ENCODE measurements at regions not wholly inside any gene's neighbourhood (a gene's known extent, or its start where the extent isn't known, plus 50 kb on each side); places are given as distances from the start of the nearest gene placed in this dataset.

GRCh38 chr9:110048976-110049698 lies 158.8 kb downstream of the C9orf152 start:
- Mint-ChIP-seq H3K4me1 (ENCODE audit: unreplicated experiment) (peaks cover 54% of the 10 kb centered on the region), H3K36me3 (ENCODE audit: low read depth, unreplicated experiment) (peaks cover 19% of the 10 kb centered on the region), H3K27ac (ENCODE audit: unreplicated experiment) (peak overlapping the region; percentile 89)

DNA sequence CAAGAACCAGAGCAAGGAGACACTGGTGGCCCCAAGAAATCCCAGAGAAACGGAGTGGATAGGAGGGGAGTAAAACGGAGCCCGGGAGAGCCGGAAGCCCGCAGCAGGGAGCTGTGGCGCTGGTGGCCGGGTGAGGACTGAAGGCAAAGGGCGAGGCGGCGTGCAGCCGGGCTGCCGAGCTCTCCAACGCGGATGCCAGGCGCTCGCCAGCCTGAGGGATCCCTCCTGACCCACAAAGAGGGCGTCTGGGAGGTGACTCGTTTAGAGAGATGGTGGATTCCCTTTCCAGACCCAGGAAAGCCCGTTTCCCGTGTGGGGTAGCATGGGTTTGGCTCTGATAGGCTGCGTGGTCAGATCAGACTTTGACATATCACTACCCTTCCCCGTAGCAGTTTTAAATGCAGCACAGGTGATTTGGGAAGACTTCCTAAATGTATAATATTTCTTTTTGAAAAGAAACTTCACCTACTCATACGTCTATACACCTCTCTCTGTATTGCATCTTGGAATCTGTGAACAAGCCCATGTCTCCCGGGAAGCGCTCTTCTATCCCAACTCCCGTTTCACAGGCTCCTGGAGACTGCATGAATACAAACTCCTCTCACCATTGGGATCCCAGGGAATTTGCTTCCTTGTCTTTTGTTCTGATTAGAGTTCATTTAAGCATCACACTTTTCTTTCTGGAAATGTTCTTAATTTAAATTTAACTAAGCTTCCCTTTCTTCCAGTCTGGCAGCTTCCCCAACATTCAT lies 158.1 kb downstream of the C9orf152 start:
- DNase-seq (ENCODE audit: low spot score): peak; percentile 34
- H3K9me3 Mint-ChIP-seq (ENCODE audit: unreplicated experiment): no peaks in the 10 kb centered on the region
- H3K4me1 Mint-ChIP-seq (ENCODE audit: unreplicated experiment): peaks cover 50% of the 10 kb centered on the region
- peak overlapping the region; percentile 100 for H3K4me3 Mint-ChIP-seq (ENCODE audit: unreplicated experiment)
- TF ChIP-seq, protein P1, sequence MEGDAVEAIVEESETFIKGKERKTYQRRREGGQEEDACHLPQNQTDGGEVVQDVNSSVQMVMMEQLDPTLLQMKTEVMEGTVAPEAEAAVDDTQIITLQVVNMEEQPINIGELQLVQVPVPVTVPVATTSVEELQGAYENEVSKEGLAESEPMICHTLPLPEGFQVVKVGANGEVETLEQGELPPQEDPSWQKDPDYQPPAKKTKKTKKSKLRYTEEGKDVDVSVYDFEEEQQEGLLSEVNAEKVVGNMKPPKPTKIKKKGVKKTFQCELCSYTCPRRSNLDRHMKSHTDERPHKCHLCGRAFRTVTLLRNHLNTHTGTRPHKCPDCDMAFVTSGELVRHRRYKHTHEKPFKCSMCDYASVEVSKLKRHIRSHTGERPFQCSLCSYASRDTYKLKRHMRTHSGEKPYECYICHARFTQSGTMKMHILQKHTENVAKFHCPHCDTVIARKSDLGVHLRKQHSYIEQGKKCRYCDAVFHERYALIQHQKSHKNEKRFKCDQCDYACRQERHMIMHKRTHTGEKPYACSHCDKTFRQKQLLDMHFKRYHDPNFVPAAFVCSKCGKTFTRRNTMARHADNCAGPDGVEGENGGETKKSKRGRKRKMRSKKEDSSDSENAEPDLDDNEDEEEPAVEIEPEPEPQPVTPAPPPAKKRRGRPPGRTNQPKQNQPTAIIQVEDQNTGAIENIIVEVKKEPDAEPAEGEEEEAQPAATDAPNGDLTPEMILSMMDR (IDR thresholded peaks at IDR 0.05; ENCODE audit: unreplicated experiment): no peak
- H3K27ac Mint-ChIP-seq (ENCODE audit: unreplicated experiment): peak overlapping the region; percentile 89
- peaks cover 15% of the 10 kb centered on the region for H3K27me3 Mint-ChIP-seq (ENCODE audit: unreplicated experiment)
- peaks cover 19% of the 10 kb centered on the region for H3K36me3 Mint-ChIP-seq (ENCODE audit: low read depth, unreplicated experiment)

More at GRCh38 chr9:110048976-110049698, 158.8 kb downstream of the C9orf152 start:
- TF ChIP-seq, protein P1 (IDR thresholded peaks at IDR 0.05; ENCODE audit: unreplicated experiment): no peak
- Mint-ChIP-seq H3K27me3 (ENCODE audit: unreplicated experiment) (peaks cover 15% of the 10 kb centered on the region), H3K9me3 (ENCODE audit: unreplicated experiment) (no peaks in the 10 kb centered on the region), H3K4me3 (ENCODE audit: unreplicated experiment) (peak overlapping the region; percentile 100)
- peak; percentile 26 for DNase-seq (ENCODE audit: low spot score)

DNA sequence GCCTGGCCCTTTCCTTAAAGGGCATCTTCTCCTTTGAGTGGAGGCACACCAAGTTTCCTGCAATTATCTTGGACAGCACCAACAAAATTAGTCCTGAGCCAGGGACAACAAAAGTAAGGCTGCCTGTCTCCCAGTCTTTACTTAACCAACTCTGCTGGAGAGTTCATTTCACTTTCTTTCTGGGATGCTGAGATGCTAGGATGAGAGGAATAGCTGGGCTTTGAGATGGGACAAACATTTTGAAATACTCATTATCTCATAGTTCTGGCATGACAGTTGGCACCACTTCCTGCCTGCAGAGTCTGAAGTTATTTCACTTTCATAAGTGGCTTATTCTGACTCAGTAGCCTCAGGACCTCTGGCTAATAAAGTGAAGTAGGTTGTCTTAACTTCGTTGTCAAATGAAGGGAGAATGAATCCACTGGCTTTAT lies 157.0 kb downstream of the C9orf152 start:
- Mint-ChIP-seq H3K27me3 (ENCODE audit: unreplicated experiment) (peaks cover 15% of the 10 kb centered on the region), H3K36me3 (ENCODE audit: low read depth, unreplicated experiment) (peaks cover 19% of the 10 kb centered on the region), H3K27ac (ENCODE audit: unreplicated experiment) (no peak overlapping the region), H3K4me3 (ENCODE audit: unreplicated experiment) (peak overlapping the region; percentile 100), H3K4me1 (ENCODE audit: unreplicated experiment) (peaks cover 56% of the 10 kb centered on the region), H3K9me3 (ENCODE audit: unreplicated experiment) (no peaks in the 10 kb centered on the region)
- no peak for DNase-seq (ENCODE audit: low spot score)
- TF ChIP-seq, protein P1 (IDR thresholded peaks at IDR 0.05; ENCODE audit: unreplicated experiment): no peak

DNA sequence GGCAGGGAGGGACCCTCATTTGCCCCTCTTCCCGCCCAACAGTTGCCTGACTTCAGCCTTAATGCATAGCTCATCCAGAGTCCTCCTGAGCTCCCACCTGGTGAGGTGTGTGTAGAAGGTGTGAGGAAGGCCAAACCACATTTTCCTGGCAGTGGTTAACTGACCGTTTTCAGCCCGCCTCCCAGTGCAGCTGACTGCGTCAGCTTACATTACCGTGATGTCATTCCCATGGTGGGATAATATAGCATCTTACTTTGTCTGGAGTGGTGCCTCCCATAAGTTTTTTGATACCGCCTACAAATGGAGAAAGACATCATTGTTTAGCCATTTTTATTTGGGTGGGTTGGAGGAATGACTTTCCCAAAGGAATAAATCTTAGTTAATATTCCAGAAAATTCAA lies 151.9 kb downstream of the C9orf152 start:
- TF ChIP-seq, protein P1 (IDR thresholded peaks at IDR 0.05; ENCODE audit: unreplicated experiment): no peak
- DNase-seq (ENCODE audit: low spot score): no peak
- peaks cover 11% of the 10 kb centered on the region for H3K27me3 Mint-ChIP-seq (ENCODE audit: unreplicated experiment)
- peaks cover 75% of the 10 kb centered on the region for H3K4me1 Mint-ChIP-seq (ENCODE audit: unreplicated experiment)
- peaks cover 42% of the 10 kb centered on the region for H3K36me3 Mint-ChIP-seq (ENCODE audit: low read depth, unreplicated experiment)
- no peak overlapping the region for H3K27ac Mint-ChIP-seq (ENCODE audit: unreplicated experiment)
- H3K4me3 Mint-ChIP-seq (ENCODE audit: unreplicated experiment): no peak overlapping the region
- no peaks in the 10 kb centered on the region for H3K9me3 Mint-ChIP-seq (ENCODE audit: unreplicated experiment)
